HPDE6-E6E7 (cell line): ENCODE measurements at regions not wholly inside any gene's neighbourhood (a gene's known extent, or its start where the extent isn't known, plus 50 kb on each side); places are given as distances from the start of the nearest gene placed in this dataset.
"Not testable (repeated sequence)": the region's sequence is repeated elsewhere in the genome, so short reads cannot be mapped to it uniquely, and the experiment has no call there.

Experiments used
- DNase-seq: peaks from one replicate; pipeline ENCODE4 v3.0.0; 2011; ENCODE audit warnings: missing footprints; ENCODE audit errors: extremely low spot score

GRCh38 chr3:187795207-187795960 is 50.1 kb upstream of the BCL6 start:
- DNase-seq: no peak

GRCh38 chr3:187798126-187798525 is 52.9 kb upstream of the BCL6 start:
- DNase-seq: no peak

GRCh38 chr3:187798531-187799530 is 53.6 kb upstream of the BCL6 start:
- no peak for DNase-seq

- no peak for DNase-seq
Observed at GRCh38 chr3:187799942-187800641, 54.8 kb upstream of the BCL6 start.

- no peak for DNase-seq
Observed at GRCh38 chr3:187801152-187801551, 55.9 kb upstream of the BCL6 start.

GRCh38 chr3:187802203-187802927 is 57.1 kb upstream of the BCL6 start:
- no peak for DNase-seq

- no peak for DNase-seq
Observed at GRCh38 chr3:187802928-187803259, 57.6 kb upstream of the BCL6 start.

- no peak for DNase-seq
Observed at GRCh38 chr3:187804120-187804744, 59.0 kb upstream of the BCL6 start.

GRCh38 chr3:187804745-187805121 is 59.5 kb upstream of the BCL6 start:
- DNase-seq: no peak

GRCh38 chr3:187805774-187806173 is 60.5 kb upstream of the BCL6 start:
- DNase-seq: no peak

GRCh38 chr3:187807086-187807862 is 62.0 kb upstream of the BCL6 start:
- DNase-seq: no peak

GRCh38 chr3:187808527-187808895 is 63.2 kb upstream of the BCL6 start:
- DNase-seq: no peak

- no peak for DNase-seq
Observed at GRCh38 chr3:187809612-187809991, 64.3 kb upstream of the BCL6 start.

GRCh38 chr3:187810021-187810446 is 64.8 kb upstream of the BCL6 start:
- DNase-seq: no peak

GRCh38 chr3:187811585-187812250 is 66.5 kb upstream of the BCL6 start:
- peak; percentile 33 for DNase-seq

- no peak for DNase-seq
Observed at GRCh38 chr3:187812496-187812895, 67.2 kb upstream of the BCL6 start.

- no peak for DNase-seq
Observed at GRCh38 chr3:187813198-187813597, 67.9 kb upstream of the BCL6 start.

GRCh38 chr3:187817766-187818165 is 72.5 kb upstream of the BCL6 start:
- not testable (repeated sequence) for DNase-seq

- DNase-seq: no peak
Observed at GRCh38 chr3:187821616-187822317, 76.5 kb upstream of the BCL6 start.
